Thyroid gland (tissue), 4 donors: ENCODE measurements at regions not wholly inside any gene's neighbourhood (a gene's known extent, or its start where the extent isn't known, plus 50 kb on each side); places are given as distances from the start of the nearest gene placed in this dataset.

Experiments used
- DNase-seq, 2 donors: peaks; one replicate each; pipeline ENCODE4 v3.0.0-alpha.2; 2019
- H3K27ac ChIP-seq, 3 donors: fragments of 200-600 bp; sonication (generic); 1 replicate in 2 of 3; 2 replicates in 1 of 3; pipeline ENCODE4 v1.5.1; 2016 to 2019; ENCODE audit warnings: mild to moderate bottlenecking in 1 of 3, moderate library complexity in 1 of 3
- H3K27me3 ChIP-seq: fragments of 200-600 bp; sonication (generic); one replicate; pipeline ENCODE4 v1.5.1; 2019
- H3K36me3 ChIP-seq, 2 donors: fragments of 200-600 bp; sonication (generic); one replicate each; pipeline ENCODE4 v1.5.1; 2016 to 2019
- H3K4me1 ChIP-seq, 2 donors: fragments of 200-600 bp; sonication (generic); one replicate each; pipeline ENCODE4 v1.5.1; 2017 to 2019
- H3K4me3 ChIP-seq, 3 donors: fragments of 200-600 bp; sonication (generic); replicated peaks in 1 of 3; 1 replicate in 2 of 3; 2 replicates in 1 of 3; pipeline ENCODE4 v1.5.1; 2016; ENCODE audit warnings: mild to moderate bottlenecking in 1 of 3
- H3K9me3 ChIP-seq: fragments of 200-600 bp; sonication (generic); one replicate; pipeline ENCODE4 v1.5.1; 2017
- POLR2A ChIP-seq, 2 donors: fragments of 450-650 bp; IDR thresholded peaks; one replicate each; pipeline ENCODE4 v1.6.1; 2017; ENCODE audit warnings: antibody characterized with exemption in 2 of 2, mild to moderate bottlenecking in 2 of 2, moderate library complexity in 1 of 2
- WGBS, 2 donors: methylation state at CpG; one replicate each; pipeline ENCODE4 v1.1.5; 2017; 5-methylcytosine and 5-hydroxymethylcytosine counted together
- intact Hi-C: fragments of 100-400 bp; cut with DNase I; formaldehyde crosslinking; loops from one replicate; pipeline ENCODE4 v1.15.1; 2023
- TF ChIP-seq, protein P1 (sequence below), 6 experiments: fragments of 200-600 bp in 3 of 6; fragments of 450-650 bp in 3 of 6; sonication (generic) in 3 of 6; IDR thresholded peaks; one replicate each; pipeline ENCODE4 v1.5.1; 2016 to 2019; ENCODE audit warnings: antibody characterized with exemption in 6 of 6, mild to moderate bottlenecking in 2 of 6, inconsistent platforms in 1 of 6, moderate library complexity in 1 of 6

GRCh38 chr12:66976526-66976925, 292.6 kb upstream of the CAND1 start:
- no peak for TF ChIP-seq POLR2A (IDR thresholded peaks at IDR 0.05)
- TF ChIP-seq, protein P1, sequence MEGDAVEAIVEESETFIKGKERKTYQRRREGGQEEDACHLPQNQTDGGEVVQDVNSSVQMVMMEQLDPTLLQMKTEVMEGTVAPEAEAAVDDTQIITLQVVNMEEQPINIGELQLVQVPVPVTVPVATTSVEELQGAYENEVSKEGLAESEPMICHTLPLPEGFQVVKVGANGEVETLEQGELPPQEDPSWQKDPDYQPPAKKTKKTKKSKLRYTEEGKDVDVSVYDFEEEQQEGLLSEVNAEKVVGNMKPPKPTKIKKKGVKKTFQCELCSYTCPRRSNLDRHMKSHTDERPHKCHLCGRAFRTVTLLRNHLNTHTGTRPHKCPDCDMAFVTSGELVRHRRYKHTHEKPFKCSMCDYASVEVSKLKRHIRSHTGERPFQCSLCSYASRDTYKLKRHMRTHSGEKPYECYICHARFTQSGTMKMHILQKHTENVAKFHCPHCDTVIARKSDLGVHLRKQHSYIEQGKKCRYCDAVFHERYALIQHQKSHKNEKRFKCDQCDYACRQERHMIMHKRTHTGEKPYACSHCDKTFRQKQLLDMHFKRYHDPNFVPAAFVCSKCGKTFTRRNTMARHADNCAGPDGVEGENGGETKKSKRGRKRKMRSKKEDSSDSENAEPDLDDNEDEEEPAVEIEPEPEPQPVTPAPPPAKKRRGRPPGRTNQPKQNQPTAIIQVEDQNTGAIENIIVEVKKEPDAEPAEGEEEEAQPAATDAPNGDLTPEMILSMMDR (IDR thresholded peaks at IDR 0.05) = no peak
- H3K9me3 ChIP-seq = no peaks in the 10 kb centered on the region
- H3K36me3 ChIP-seq = no peaks in the 10 kb centered on the region
- DNase-seq = no peak
- H3K4me1 ChIP-seq = no peaks in the 10 kb centered on the region
- intact Hi-C loops = no loop called here
- H3K4me3 ChIP-seq = no peak overlapping the region
- H3K27ac ChIP-seq = no peak overlapping the region
- H3K27me3 ChIP-seq = no peaks in the 10 kb centered on the region

GRCh38 chr12:66978802-66979201, 290.4 kb upstream of the CAND1 start:
- 64 to 74% methylated on average over 1 of the region's 1 CpG for WGBS, 2 donors
- no peaks in the 10 kb centered on the region for H3K36me3 ChIP-seq
- H3K9me3 ChIP-seq = no peaks in the 10 kb centered on the region
- intact Hi-C loops = no loop called here
- no peaks in the 10 kb centered on the region for H3K27me3 ChIP-seq
- no peak for DNase-seq
- no peaks in the 10 kb centered on the region for H3K4me1 ChIP-seq
- TF ChIP-seq, protein P1 (IDR thresholded peaks at IDR 0.05) = no peak
- no peak for TF ChIP-seq POLR2A (IDR thresholded peaks at IDR 0.05)
- H3K4me3 ChIP-seq = no peak overlapping the region
- no peak overlapping the region for H3K27ac ChIP-seq

- intact Hi-C loops = no loop called here
- H3K4me1 ChIP-seq = no peaks in the 10 kb centered on the region
- H3K27me3 ChIP-seq = no peaks in the 10 kb centered on the region
- no peak overlapping the region for H3K27ac ChIP-seq
- no peaks in the 10 kb centered on the region for H3K9me3 ChIP-seq
- DNase-seq = no peak
- 84 to 96% methylated on average over 4 of the region's 4 CpGs for WGBS, 2 donors
- H3K36me3 ChIP-seq = no peaks in the 10 kb centered on the region
- H3K4me3 ChIP-seq = no peak overlapping the region
- no peak for TF ChIP-seq POLR2A (IDR thresholded peaks at IDR 0.05)
- TF ChIP-seq, protein P1 (IDR thresholded peaks at IDR 0.05) = no peak
Measured at GRCh38 chr12:66979251-66979650, 289.9 kb upstream of the CAND1 start.

DNA sequence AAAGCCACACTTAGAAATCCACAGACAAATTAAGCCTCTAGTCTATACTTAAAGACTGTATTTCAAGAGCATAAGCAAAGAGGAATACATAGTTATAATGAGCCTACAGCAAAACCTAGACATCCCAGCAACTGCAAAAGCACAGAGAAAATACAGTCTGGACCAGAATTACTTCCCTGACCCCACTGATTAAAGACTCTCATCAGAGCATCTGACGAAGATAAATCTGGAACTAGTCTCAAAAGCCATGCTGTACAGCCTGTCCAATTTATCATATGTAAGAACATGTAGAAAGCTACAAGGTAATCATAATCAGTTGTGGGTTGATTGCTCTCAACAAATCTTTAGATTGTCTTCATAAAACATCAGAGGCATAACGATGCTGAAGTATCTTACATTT, 285.1 kb upstream of the CAND1 start:
- no peaks in the 10 kb centered on the region for H3K9me3 ChIP-seq
- no peak for DNase-seq
- H3K27me3 ChIP-seq = no peaks in the 10 kb centered on the region
- H3K4me1 ChIP-seq = no peaks in the 10 kb centered on the region
- H3K4me3 ChIP-seq = no peak overlapping the region
- H3K27ac ChIP-seq = no peak overlapping the region
- WGBS, 2 donors = 80 to 86% methylated on average over 2 of the region's 2 CpGs
- H3K36me3 ChIP-seq = no peaks in the 10 kb centered on the region
- TF ChIP-seq, protein P1 (IDR thresholded peaks at IDR 0.05) = no peak
- no peak for TF ChIP-seq POLR2A (IDR thresholded peaks at IDR 0.05)
- intact Hi-C loops = no loop called here

- no peak overlapping the region for H3K4me3 ChIP-seq
- 70 to 88% methylated on average over 3 of the region's 3 CpGs for WGBS, 2 donors
- no peaks in the 10 kb centered on the region for H3K4me1 ChIP-seq
- no peaks in the 10 kb centered on the region for H3K36me3 ChIP-seq
- no peak for DNase-seq
- TF ChIP-seq, protein P1 (IDR thresholded peaks at IDR 0.05) = no peak
- TF ChIP-seq POLR2A (IDR thresholded peaks at IDR 0.05) = no peak
- intact Hi-C loops = no loop called here
- no peaks in the 10 kb centered on the region for H3K27me3 ChIP-seq
- no peaks in the 10 kb centered on the region for H3K9me3 ChIP-seq
- H3K27ac ChIP-seq = no peak overlapping the region
Measured at GRCh38 chr12:66984962-66985361, 284.2 kb upstream of the CAND1 start.
